Upper lobe of left lung (tissue), 4 donors: ENCODE measurements at regions not wholly inside any gene's neighbourhood (a gene's known extent, or its start where the extent isn't known, plus 50 kb on each side); places are given as distances from the start of the nearest gene placed in this dataset.

Source experiments
- POLR2A ChIP-seq, 4 donors: fragments of 450-650 bp; IDR thresholded peaks; one replicate each; pipeline ENCODE4 v1.5.1; 2016 to 2017; ENCODE audit warnings: antibody characterized with exemption in 4 of 4, mild to moderate bottlenecking in 2 of 4
- TF ChIP-seq, protein P1 (sequence below), 6 experiments: fragments of 450-650 bp in 4 of 6; fragments of 200-600 bp in 2 of 6; sonication (generic) in 2 of 6; IDR thresholded peaks; one replicate each; pipeline ENCODE4 v1.5.1; 2016 to 2019; ENCODE audit warnings: antibody characterized with exemption in 6 of 6

- TF ChIP-seq, protein P1, sequence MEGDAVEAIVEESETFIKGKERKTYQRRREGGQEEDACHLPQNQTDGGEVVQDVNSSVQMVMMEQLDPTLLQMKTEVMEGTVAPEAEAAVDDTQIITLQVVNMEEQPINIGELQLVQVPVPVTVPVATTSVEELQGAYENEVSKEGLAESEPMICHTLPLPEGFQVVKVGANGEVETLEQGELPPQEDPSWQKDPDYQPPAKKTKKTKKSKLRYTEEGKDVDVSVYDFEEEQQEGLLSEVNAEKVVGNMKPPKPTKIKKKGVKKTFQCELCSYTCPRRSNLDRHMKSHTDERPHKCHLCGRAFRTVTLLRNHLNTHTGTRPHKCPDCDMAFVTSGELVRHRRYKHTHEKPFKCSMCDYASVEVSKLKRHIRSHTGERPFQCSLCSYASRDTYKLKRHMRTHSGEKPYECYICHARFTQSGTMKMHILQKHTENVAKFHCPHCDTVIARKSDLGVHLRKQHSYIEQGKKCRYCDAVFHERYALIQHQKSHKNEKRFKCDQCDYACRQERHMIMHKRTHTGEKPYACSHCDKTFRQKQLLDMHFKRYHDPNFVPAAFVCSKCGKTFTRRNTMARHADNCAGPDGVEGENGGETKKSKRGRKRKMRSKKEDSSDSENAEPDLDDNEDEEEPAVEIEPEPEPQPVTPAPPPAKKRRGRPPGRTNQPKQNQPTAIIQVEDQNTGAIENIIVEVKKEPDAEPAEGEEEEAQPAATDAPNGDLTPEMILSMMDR (IDR thresholded peaks at IDR 0.05): no peak
- no peak for TF ChIP-seq POLR2A (IDR thresholded peaks at IDR 0.05)
Measured at GRCh38 chr7:25930492-25931048, 221.4 kb upstream of the NFE2L3 start.
